ENCODE measurements at regions not wholly inside any gene's neighbourhood (a gene's known extent, or its start where the extent isn't known, plus 50 kb on each side); places are given as distances from the start of the nearest gene placed in this dataset.

GRCh38 chr14:39807271-39807670, 375.0 kb upstream of the FBXO33 start:
- no peak for DNase-seq (ENCODE audit: low read depth)
- H3K4me3 ChIP-seq (ENCODE audit: control insufficient read depth, low read depth, low read length) = no peak overlapping the region
- TF ChIP-seq CTCF (IDR thresholded peaks at IDR 0.05; ENCODE audit: control insufficient read depth, insufficient read depth, low read depth, low read length, missing control alignments) = no peak

DNA sequence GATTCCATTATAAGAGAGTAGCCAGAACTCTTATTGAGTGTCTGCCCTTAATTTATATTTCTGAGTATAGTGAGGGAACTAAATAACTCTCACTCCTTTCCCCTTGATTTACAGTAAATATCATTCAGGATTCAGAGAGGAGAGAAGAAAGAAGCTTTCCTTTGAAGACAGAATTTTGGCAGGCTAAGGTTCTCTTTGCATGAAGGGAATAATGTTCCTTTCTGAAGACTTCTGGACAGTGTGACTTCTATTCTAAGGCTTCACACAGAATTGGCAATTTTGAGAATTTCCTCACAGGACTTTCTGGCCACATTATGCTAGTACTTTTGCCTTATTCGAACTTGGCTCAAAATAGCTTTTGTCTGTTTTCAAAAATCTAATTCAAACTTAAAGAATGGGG, 352.2 kb upstream of the FBXO33 start:
- no peak for DNase-seq (ENCODE audit: low read depth)
- no peak overlapping the region for H3K4me3 ChIP-seq (ENCODE audit: control insufficient read depth, low read depth, low read length)
- no peak for TF ChIP-seq CTCF (IDR thresholded peaks at IDR 0.05; ENCODE audit: control insufficient read depth, insufficient read depth, low read depth, low read length, missing control alignments)

- no peak for TF ChIP-seq CTCF (IDR thresholded peaks at IDR 0.05; ENCODE audit: control insufficient read depth, insufficient read depth, low read depth, low read length, missing control alignments)
- no peak for DNase-seq (ENCODE audit: low read depth)
- no peak overlapping the region for H3K4me3 ChIP-seq (ENCODE audit: control insufficient read depth, low read depth, low read length)
Observed at GRCh38 chr14:39781466-39781865, 349.2 kb upstream of the FBXO33 start.

DNA sequence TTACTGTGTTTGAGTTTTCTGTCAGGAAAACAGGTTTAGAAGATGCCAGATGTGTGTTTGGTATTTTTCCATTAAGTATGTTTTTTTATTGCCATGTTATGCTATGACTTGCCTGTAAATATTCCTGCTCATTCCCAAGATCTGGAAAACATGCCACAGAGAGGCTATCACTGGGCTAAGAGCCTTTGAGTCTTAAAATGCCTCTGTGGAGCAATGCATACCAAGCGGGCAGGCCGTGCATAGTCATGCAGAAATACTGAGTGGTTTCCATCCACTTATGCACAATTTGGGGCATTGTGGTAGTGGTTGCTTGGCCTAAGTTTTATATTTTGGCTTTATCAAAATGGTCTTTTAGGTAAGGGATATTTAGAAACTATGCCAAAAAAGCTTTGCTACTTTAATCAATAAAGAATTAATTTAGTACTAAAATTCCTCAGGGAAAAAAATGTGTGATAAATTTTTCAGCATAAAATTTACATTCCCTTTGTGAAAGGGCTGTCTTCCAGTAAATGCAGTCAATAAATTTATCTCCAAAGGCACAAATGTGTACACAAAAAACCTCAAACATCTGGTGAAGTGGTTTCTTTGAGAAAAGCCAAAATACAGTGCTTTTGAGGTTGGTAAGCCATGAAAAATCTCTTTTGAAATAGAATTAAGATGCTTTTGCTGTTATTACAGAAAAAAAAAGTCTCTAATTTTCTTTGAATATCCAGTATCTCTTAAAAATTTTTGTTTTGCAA, 341.3 kb upstream of the FBXO33 start:
- no peak for DNase-seq (ENCODE audit: low read depth)
- no peak for TF ChIP-seq CTCF (IDR thresholded peaks at IDR 0.05; ENCODE audit: control insufficient read depth, insufficient read depth, low read depth, low read length, missing control alignments)
- H3K4me3 ChIP-seq (ENCODE audit: control insufficient read depth, low read depth, low read length) = no peak overlapping the region

DNA sequence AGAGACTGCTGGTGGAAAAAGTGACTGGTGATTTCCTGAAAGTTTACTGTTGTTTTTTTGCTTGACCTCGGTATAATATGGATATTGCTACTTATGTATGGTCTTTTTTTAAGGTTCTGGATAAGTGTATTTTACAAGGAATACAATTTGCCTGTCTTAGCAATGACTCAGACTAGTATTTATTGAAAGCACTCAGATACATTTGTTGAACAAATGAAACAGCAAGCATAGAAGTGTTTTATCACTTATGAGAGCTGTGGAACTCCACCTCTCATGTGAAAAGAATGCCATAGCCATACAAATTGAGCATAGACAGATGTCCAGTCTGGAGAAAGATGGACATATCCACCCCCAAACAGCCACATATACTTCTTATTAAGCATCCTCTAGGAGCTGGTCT, 340.4 kb upstream of the FBXO33 start:
- no peak for DNase-seq (ENCODE audit: low read depth)
- TF ChIP-seq CTCF (IDR thresholded peaks at IDR 0.05; ENCODE audit: control insufficient read depth, insufficient read depth, low read depth, low read length, missing control alignments) = no peak
- H3K4me3 ChIP-seq (ENCODE audit: control insufficient read depth, low read depth, low read length) = no peak overlapping the region

- no peak for DNase-seq (ENCODE audit: low read depth)
- no peak for TF ChIP-seq CTCF (IDR thresholded peaks at IDR 0.05; ENCODE audit: control insufficient read depth, insufficient read depth, low read depth, low read length, missing control alignments)
- no peak overlapping the region for H3K4me3 ChIP-seq (ENCODE audit: control insufficient read depth, low read depth, low read length)
Observed at GRCh38 chr14:39768589-39768988, 336.4 kb upstream of the FBXO33 start.

All from AG09309 (cell line).